IPS-18c (cell line): ENCODE measurements at regions not wholly inside any gene's neighbourhood (a gene's known extent, or its start where the extent isn't known, plus 50 kb on each side); places are given as distances from the start of the nearest gene placed in this dataset.

Source experiments
- H3K4me3 ChIP-seq: 2 replicates; pipeline ENCODE4 v1.7.0; 2013; ENCODE audit warnings: low read depth, mild to moderate bottlenecking, low read length, moderate library complexity; ENCODE audit not compliant: insufficient read depth
- H3K9me3 ChIP-seq: one replicate; pipeline ENCODE4 v1.6.1; 2013; ENCODE audit warnings: mild to moderate bottlenecking, low read length, moderate library complexity; ENCODE audit not compliant: control insufficient read depth, insufficient read depth

- H3K4me3 ChIP-seq = no peak overlapping the region
- no peaks in the 10 kb centered on the region for H3K9me3 ChIP-seq
Observed at GRCh38 chr5:123263859-123264258, 159.3 kb downstream of the CEP120 start.

DNA sequence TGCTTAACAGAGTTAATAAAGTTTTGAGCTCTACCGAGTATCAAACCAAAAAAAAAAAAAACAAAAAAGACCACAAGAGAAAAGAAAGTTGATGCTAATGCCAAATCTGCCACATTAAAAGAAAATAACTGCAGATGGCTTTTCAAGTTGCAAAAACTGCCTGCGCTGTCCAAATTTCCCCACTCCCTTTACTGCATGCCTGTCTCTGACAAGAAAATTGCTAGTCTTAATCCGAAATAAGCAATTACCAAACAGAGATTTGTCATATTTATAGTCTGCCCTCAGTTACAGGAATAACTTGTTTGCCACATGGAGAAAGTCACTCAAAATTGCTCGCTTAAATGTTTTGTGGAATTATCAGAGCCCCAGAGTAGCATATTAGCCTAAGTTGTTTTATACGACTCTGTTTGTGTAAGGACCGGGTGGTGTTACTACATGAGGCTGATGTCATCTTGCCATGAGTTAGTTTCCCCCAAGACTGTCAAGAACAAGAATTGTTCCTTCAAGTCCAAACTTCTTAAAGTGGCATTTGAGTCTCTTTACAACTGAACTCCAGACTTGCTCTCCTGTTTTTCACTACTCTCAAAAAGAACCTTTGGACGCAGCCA, 160.9 kb downstream of the CEP120 start:
- no peak overlapping the region for H3K4me3 ChIP-seq

GRCh38 chr5:123261752-123262151, 161.5 kb downstream of the CEP120 start:
- H3K9me3 ChIP-seq = no peaks in the 10 kb centered on the region
- no peak overlapping the region for H3K4me3 ChIP-seq

More for the DNA sequence above, 160.9 kb downstream of the CEP120 start:
- H3K9me3 ChIP-seq = no peaks in the 10 kb centered on the region

GRCh38 chr5:123249446-123249845, 160.4 kb downstream of the PRDM6 start:
- no peaks in the 10 kb centered on the region for H3K9me3 ChIP-seq
- H3K4me3 ChIP-seq = no peak overlapping the region

DNA sequence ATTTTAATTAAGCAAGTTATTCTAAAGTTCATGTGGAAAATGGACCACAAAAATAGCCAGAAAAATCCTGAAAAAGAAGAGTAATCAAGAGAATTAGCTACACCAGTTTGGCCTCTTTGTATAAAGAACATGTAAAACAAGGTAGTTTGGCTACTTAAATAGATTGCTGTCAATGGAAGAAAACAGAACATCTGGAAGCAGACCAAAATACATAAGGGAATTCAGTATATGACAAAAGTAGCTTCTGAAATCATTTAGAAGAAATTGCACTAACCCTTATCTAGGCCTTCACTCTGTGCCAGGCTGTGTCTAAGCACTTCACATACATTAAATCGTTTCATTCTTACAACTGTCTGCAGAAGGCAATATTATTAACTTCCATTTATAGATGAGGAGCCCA, 156.6 kb downstream of the PRDM6 start:
- H3K4me3 ChIP-seq = no peak overlapping the region
- H3K9me3 ChIP-seq = peaks cover 4% of the 10 kb centered on the region

- peaks cover 4% of the 10 kb centered on the region for H3K9me3 ChIP-seq
Observed at GRCh38 chr5:123244458-123244857, 155.4 kb downstream of the PRDM6 start.

More at GRCh38 chr5:123244458-123244857, 155.4 kb downstream of the PRDM6 start:
- no peak overlapping the region for H3K4me3 ChIP-seq
